ENCODE measurements at regions not wholly inside any gene's neighbourhood (a gene's known extent, or its start where the extent isn't known, plus 50 kb on each side); places are given as distances from the start of the nearest gene placed in this dataset.

- no peak for TF ChIP-seq ZNF512 (CRISPR knock-in tag; IDR thresholded peaks at IDR 0.05; ENCODE audit: borderline replicate concordance)
- no peak for TF ChIP-seq FOXP1 (CRISPR knock-in tag; IDR thresholded peaks at IDR 0.05; ENCODE audit: borderline replicate concordance)
- no peak for TF ChIP-seq AR (CRISPR knock-in tag; IDR thresholded peaks at IDR 0.05)
- no peak for TF ChIP-seq NR3C1 (CRISPR knock-in tag; conservative IDR thresholded peaks at IDR 0.05; ENCODE audit: low read depth)
These were observed 104.1 kb downstream of the QPCT start (continued) for GRCh38 chr2:37448342-37449120.

DNA sequence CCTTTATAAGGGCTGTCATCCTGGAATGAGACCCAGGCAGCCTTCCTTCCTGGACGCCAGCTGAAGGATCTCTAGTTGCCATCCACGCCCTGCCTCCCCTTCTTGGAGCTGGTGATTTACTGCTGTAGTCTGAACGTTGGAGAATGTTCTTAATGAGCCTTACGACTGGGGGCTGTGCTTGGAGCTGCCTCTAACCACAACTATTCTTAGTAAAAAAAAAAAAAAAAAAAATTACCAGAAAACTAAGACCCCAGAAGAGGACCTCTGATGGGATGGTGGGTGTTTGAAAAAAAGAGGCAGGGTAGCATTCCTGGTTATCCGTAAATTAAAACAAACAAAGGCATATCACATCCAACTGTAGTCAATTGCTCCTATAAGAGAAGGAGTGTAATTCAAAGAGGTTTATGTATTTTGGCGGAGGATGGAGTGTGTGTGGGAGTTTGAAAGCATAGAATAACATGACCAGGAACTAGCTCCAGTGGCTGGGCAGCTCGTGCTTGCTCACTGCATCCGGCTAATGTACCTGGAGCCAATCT, 105.4 kb downstream of the QPCT start:
- ChIA-PET POLR2A (no interaction called here), CTCF (interaction anchor here (0.6 kb wide), 1 partner anchor 336 kb away, joined by 3 read pairs; no protein-coding TSS in a partner anchor)
- Mint-ChIP-seq H3K4me3 (no peak overlapping the region), H3K9me3 (no peaks in the 10 kb centered on the region), H3K4me1 (peaks cover 2% of the 10 kb centered on the region), H3K27me3 (ENCODE audit: low read depth) (no peaks in the 10 kb centered on the region), H3K36me3 (no peaks in the 10 kb centered on the region), H3K27ac (no peak overlapping the region)
- DNase-seq (ENCODE audit: low spot score) (no peak), ATAC-seq (no peak)
- TF ChIP-seq, protein P1, sequence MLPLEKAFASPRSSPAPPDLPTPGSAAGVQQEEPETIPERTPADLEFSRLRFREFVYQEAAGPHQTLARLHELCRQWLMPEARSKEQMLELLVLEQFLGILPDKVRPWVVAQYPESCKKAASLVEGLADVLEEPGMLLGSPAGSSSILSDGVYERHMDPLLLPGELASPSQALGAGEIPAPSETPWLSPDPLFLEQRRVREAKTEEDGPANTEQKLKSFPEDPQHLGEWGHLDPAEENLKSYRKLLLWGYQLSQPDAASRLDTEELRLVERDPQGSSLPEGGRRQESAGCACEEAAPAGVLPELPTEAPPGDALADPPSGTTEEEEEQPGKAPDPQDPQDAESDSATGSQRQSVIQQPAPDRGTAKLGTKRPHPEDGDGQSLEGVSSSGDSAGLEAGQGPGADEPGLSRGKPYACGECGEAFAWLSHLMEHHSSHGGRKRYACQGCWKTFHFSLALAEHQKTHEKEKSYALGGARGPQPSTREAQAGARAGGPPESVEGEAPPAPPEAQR (CRISPR knock-in tag; IDR thresholded peaks at IDR 0.05): no peak
- TF ChIP-seq NR3C1 (CRISPR knock-in tag; conservative IDR thresholded peaks at IDR 0.05; ENCODE audit: low read depth) (no peak), E2F4 (CRISPR knock-in tag; IDR thresholded peaks at IDR 0.05; ENCODE audit: borderline replicate concordance, low read depth) (no peak)

- peaks cover 4% of the 10 kb centered on the region for H3K4me1 Mint-ChIP-seq
- no peak for ATAC-seq
- POLR2A ChIA-PET: no interaction called here
- TF ChIP-seq, protein P2, sequence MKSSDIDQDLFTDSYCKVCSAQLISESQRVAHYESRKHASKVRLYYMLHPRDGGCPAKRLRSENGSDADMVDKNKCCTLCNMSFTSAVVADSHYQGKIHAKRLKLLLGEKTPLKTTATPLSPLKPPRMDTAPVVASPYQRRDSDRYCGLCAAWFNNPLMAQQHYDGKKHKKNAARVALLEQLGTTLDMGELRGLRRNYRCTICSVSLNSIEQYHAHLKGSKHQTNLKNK (CRISPR knock-in tag; IDR thresholded peaks at IDR 0.05): no peak
- TF ChIP-seq, protein P3, sequence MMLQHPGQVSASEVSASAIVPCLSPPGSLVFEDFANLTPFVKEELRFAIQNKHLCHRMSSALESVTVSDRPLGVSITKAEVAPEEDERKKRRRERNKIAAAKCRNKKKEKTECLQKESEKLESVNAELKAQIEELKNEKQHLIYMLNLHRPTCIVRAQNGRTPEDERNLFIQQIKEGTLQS (CRISPR knock-in tag; conservative IDR thresholded peaks at IDR 0.05): no peak
- no peak for TF ChIP-seq SMAD4 (CRISPR knock-in tag; IDR thresholded peaks at IDR 0.05)
- no peak for TF ChIP-seq PRRX2 (CRISPR knock-in tag; IDR thresholded peaks at IDR 0.05)
- no peak for TF ChIP-seq CBFB (CRISPR knock-in tag; IDR thresholded peaks at IDR 0.05; ENCODE audit: low read depth)
- TF ChIP-seq FOXP1 (CRISPR knock-in tag; IDR thresholded peaks at IDR 0.05; ENCODE audit: borderline replicate concordance): no peak
- no peak for TF ChIP-seq NR2C2 (CRISPR knock-in tag; IDR thresholded peaks at IDR 0.05)
- no peak for TF ChIP-seq ZNF138 (CRISPR knock-in tag; conservative IDR thresholded peaks at IDR 0.05)
- TF ChIP-seq, protein P4, sequence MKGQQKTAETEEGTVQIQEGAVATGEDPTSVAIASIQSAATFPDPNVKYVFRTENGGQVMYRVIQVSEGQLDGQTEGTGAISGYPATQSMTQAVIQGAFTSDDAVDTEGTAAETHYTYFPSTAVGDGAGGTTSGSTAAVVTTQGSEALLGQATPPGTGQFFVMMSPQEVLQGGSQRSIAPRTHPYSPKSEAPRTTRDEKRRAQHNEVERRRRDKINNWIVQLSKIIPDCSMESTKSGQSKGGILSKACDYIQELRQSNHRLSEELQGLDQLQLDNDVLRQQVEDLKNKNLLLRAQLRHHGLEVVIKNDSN (CRISPR knock-in tag; IDR thresholded peaks at IDR 0.05): no peak
- no peak for TF ChIP-seq OVOL2 (CRISPR knock-in tag; IDR thresholded peaks at IDR 0.05; ENCODE audit: borderline replicate concordance)
- no peak for TF ChIP-seq ZNF396 (CRISPR knock-in tag; IDR thresholded peaks at IDR 0.05; ENCODE audit: borderline replicate concordance)
- no peak for TF ChIP-seq JUN (CRISPR knock-in tag; IDR thresholded peaks at IDR 0.05)
- TF ChIP-seq, protein P5, sequence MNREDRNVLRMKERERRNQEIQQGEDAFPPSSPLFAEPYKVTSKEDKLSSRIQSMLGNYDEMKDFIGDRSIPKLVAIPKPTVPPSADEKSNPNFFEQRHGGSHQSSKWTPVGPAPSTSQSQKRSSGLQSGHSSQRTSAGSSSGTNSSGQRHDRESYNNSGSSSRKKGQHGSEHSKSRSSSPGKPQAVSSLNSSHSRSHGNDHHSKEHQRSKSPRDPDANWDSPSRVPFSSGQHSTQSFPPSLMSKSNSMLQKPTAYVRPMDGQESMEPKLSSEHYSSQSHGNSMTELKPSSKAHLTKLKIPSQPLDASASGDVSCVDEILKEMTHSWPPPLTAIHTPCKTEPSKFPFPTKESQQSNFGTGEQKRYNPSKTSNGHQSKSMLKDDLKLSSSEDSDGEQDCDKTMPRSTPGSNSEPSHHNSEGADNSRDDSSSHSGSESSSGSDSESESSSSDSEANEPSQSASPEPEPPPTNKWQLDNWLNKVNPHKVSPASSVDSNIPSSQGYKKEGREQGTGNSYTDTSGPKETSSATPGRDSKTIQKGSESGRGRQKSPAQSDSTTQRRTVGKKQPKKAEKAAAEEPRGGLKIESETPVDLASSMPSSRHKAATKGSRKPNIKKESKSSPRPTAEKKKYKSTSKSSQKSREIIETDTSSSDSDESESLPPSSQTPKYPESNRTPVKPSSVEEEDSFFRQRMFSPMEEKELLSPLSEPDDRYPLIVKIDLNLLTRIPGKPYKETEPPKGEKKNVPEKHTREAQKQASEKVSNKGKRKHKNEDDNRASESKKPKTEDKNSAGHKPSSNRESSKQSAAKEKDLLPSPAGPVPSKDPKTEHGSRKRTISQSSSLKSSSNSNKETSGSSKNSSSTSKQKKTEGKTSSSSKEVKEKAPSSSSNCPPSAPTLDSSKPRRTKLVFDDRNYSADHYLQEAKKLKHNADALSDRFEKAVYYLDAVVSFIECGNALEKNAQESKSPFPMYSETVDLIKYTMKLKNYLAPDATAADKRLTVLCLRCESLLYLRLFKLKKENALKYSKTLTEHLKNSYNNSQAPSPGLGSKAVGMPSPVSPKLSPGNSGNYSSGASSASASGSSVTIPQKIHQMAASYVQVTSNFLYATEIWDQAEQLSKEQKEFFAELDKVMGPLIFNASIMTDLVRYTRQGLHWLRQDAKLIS (CRISPR knock-in tag; IDR thresholded peaks at IDR 0.05; ENCODE audit: borderline replicate concordance): no peak
- TF ChIP-seq ZNF317 (CRISPR knock-in tag; IDR thresholded peaks at IDR 0.05; ENCODE audit: borderline replicate concordance, low read depth): no peak
These were observed 108.6 kb downstream of the QPCT start for GRCh38 chr2:37453027-37453426.

More at GRCh38 chr2:37453027-37453426, 108.6 kb downstream of the QPCT start:
- no peaks in the 10 kb centered on the region for H3K9me3 Mint-ChIP-seq
- CTCF ChIA-PET: no interaction called here
- DNase-seq (ENCODE audit: low spot score): no peak
- no peaks in the 10 kb centered on the region for H3K27me3 Mint-ChIP-seq (ENCODE audit: low read depth)
- no peak overlapping the region for H3K27ac Mint-ChIP-seq
- no peak overlapping the region for H3K4me3 Mint-ChIP-seq
- H3K36me3 Mint-ChIP-seq: no peaks in the 10 kb centered on the region

All from WTC11 (cell line).